ENCODE measurements at regions not wholly inside any gene's neighbourhood (a gene's known extent, or its start where the extent isn't known, plus 50 kb on each side); places are given as distances from the start of the nearest gene placed in this dataset.

DNA sequence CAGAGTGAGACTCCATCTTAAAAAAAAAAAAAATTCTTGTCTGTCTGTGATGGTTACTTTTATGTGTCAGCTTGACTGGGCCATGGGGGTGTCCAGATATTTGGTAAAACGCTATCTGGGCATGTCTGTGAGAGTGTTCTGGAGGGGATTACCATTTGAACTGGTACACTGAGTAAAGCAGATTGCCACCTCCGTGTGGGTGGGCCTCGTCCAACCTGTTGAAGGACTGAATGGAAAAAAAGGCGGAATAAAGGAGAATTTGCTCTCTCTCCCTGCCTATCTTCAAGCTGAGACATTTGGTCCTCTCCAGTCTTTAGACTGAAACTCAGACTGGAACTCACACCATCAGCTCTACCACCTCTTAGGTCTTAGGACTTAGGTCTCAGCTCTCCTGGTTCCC lies 82.8 kb downstream of the MIS18A start:
- Histone ChIP-seq H3K4me3 (no peak overlapping the region), H3K27me3 (ENCODE audit: insufficient read depth) (no peaks in the 10 kb centered on the region), H3K27ac (ENCODE audit: low read depth) (no peak overlapping the region), H3K4me2 (no peak overlapping the region), H3F3A (replicated peaks; ENCODE audit: low read depth) (no peaks in the 10 kb centered on the region), H3K9me2 (ENCODE audit: insufficient read depth) (no peaks in the 10 kb centered on the region), H3K79me2 (replicated peaks; ENCODE audit: insufficient read depth) (no peaks in the 10 kb centered on the region), H3K36me3 (ENCODE audit: insufficient read depth) (no peaks in the 10 kb centered on the region), H4K20me1 (replicated peaks; ENCODE audit: insufficient read depth) (no peaks in the 10 kb centered on the region), H3K4me1 (ENCODE audit: insufficient read depth) (no peaks in the 10 kb centered on the region), H2AFZ (no peak overlapping the region)
- Mint-ChIP-seq H3K27ac (no peak overlapping the region), H3K36me3 (ENCODE audit: low read depth) (no peaks in the 10 kb centered on the region), H3K9me3 (peaks cover 7% of the 10 kb centered on the region; the same call in 2 of the 3 replicates), H3K4me1 (no peaks in the 10 kb centered on the region), H3K27me3 (ENCODE audit: insufficient read depth, low read depth, poor library complexity) (peaks cover 3% of the 10 kb centered on the region), H3K4me3 (no peak overlapping the region)
- DNase-seq (ENCODE audit: low spot score) (no peak), ATAC-seq (no peak)
- TF ChIP-seq JUNB (IDR thresholded peaks at IDR 0.05; ENCODE audit: unreplicated experiment) = no peak
- TF ChIP-seq POLR2AphosphoS5 (IDR thresholded peaks at IDR 0.05; ENCODE audit: low read depth) = no peak
- TF ChIP-seq, protein P1, sequence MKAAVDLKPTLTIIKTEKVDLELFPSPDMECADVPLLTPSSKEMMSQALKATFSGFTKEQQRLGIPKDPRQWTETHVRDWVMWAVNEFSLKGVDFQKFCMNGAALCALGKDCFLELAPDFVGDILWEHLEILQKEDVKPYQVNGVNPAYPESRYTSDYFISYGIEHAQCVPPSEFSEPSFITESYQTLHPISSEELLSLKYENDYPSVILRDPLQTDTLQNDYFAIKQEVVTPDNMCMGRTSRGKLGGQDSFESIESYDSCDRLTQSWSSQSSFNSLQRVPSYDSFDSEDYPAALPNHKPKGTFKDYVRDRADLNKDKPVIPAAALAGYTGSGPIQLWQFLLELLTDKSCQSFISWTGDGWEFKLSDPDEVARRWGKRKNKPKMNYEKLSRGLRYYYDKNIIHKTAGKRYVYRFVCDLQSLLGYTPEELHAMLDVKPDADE (IDR thresholded peaks at IDR 0.05) = no peak
- TF ChIP-seq ZNF114 (CRISPR knock-in tag; IDR thresholded peaks at IDR 0.05) = no peak
- TF ChIP-seq, protein P2, sequence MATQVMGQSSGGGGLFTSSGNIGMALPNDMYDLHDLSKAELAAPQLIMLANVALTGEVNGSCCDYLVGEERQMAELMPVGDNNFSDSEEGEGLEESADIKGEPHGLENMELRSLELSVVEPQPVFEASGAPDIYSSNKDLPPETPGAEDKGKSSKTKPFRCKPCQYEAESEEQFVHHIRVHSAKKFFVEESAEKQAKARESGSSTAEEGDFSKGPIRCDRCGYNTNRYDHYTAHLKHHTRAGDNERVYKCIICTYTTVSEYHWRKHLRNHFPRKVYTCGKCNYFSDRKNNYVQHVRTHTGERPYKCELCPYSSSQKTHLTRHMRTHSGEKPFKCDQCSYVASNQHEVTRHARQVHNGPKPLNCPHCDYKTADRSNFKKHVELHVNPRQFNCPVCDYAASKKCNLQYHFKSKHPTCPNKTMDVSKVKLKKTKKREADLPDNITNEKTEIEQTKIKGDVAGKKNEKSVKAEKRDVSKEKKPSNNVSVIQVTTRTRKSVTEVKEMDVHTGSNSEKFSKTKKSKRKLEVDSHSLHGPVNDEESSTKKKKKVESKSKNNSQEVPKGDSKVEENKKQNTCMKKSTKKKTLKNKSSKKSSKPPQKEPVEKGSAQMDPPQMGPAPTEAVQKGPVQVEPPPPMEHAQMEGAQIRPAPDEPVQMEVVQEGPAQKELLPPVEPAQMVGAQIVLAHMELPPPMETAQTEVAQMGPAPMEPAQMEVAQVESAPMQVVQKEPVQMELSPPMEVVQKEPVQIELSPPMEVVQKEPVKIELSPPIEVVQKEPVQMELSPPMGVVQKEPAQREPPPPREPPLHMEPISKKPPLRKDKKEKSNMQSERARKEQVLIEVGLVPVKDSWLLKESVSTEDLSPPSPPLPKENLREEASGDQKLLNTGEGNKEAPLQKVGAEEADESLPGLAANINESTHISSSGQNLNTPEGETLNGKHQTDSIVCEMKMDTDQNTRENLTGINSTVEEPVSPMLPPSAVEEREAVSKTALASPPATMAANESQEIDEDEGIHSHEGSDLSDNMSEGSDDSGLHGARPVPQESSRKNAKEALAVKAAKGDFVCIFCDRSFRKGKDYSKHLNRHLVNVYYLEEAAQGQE (IDR thresholded peaks at IDR 0.05; ENCODE audit: unreplicated experiment) = no peak
- TF ChIP-seq ZNF331 (CRISPR knock-in tag; IDR thresholded peaks at IDR 0.05; ENCODE audit: low read depth) = no peak
- TF ChIP-seq CREB1 (CRISPR knock-in tag; IDR thresholded peaks at IDR 0.05; ENCODE audit: low read depth) = no peak
- TF ChIP-seq STAT1 (IDR thresholded peaks at IDR 0.05; ENCODE audit: unreplicated experiment) = no peak
- no peak for TF ChIP-seq EZH2phosphoT487 (IDR thresholded peaks at IDR 0.05; ENCODE audit: unreplicated experiment)
- TF ChIP-seq, protein P3, sequence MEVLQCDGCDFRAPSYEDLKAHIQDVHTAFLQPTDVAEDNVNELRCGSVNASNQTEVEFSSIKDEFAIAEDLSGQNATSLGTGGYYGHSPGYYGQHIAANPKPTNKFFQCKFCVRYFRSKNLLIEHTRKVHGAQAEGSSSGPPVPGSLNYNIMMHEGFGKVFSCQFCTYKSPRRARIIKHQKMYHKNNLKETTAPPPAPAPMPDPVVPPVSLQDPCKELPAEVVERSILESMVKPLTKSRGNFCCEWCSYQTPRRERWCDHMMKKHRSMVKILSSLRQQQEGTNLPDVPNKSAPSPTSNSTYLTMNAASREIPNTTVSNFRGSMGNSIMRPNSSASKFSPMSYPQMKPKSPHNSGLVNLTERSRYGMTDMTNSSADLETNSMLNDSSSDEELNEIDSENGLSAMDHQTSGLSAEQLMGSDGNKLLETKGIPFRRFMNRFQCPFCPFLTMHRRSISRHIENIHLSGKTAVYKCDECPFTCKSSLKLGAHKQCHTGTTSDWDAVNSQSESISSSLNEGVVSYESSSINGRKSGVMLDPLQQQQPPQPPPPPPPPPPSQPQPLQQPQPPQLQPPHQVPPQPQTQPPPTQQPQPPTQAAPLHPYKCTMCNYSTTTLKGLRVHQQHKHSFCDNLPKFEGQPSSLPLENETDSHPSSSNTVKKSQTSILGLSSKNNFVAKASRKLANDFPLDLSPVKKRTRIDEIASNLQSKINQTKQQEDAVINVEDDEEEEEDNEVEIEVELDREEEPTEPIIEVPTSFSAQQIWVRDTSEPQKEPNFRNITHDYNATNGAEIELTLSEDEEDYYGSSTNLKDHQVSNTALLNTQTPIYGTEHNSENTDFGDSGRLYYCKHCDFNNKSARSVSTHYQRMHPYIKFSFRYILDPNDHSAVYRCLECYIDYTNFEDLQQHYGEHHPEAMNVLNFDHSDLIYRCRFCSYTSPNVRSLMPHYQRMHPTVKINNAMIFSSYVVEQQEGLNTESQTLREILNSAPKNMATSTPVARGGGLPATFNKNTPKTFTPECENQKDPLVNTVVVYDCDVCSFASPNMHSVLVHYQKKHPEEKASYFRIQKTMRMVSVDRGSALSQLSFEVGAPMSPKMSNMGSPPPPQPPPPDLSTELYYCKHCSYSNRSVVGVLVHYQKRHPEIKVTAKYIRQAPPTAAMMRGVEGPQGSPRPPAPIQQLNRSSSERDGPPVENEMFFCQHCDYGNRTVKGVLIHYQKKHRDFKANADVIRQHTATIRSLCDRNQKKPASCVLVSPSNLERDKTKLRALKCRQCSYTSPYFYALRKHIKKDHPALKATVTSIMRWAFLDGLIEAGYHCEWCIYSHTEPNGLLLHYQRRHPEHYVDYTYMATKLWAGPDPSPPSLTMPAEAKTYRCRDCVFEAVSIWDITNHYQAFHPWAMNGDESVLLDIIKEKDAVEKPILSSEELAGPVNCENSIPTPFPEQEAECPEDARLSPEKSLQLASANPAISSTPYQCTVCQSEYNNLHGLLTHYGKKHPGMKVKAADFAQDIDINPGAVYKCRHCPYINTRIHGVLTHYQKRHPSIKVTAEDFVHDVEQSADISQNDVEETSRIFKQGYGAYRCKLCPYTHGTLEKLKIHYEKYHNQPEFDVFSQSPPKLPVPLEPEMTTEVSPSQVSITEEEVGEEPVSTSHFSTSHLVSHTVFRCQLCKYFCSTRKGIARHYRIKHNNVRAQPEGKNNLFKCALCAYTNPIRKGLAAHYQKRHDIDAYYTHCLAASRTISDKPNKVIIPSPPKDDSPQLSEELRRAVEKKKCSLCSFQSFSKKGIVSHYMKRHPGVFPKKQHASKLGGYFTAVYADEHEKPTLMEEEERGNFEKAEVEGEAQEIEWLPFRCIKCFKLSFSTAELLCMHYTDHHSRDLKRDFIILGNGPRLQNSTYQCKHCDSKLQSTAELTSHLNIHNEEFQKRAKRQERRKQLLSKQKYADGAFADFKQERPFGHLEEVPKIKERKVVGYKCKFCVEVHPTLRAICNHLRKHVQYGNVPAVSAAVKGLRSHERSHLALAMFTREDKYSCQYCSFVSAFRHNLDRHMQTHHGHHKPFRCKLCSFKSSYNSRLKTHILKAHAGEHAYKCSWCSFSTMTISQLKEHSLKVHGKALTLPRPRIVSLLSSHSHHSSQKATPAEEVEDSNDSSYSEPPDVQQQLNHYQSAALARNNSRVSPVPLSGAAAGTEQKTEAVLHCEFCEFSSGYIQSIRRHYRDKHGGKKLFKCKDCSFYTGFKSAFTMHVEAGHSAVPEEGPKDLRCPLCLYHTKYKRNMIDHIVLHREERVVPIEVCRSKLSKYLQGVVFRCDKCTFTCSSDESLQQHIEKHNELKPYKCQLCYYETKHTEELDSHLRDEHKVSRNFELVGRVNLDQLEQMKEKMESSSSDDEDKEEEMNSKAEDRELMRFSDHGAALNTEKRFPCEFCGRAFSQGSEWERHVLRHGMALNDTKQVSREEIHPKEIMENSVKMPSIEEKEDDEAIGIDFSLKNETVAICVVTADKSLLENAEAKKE (CRISPR knock-in tag; IDR thresholded peaks at IDR 0.05) = no peak
